Loucy (cell line): ENCODE measurements at regions not wholly inside any gene's neighbourhood (a gene's known extent, or its start where the extent isn't known, plus 50 kb on each side); places are given as distances from the start of the nearest gene placed in this dataset.

Source experiments
- H2AFZ ChIP-seq: fragments of 200-600 bp; sonication (generic); 2 replicates; pipeline ENCODE4 v1.6.0; 2016; ENCODE audit warnings: antibody characterized with exemption, mild to moderate bottlenecking, low read length, moderate library complexity
- H3F3A ChIP-seq: fragments of 200-600 bp; 2 replicates; pipeline ENCODE4 v1.6.0; 2016; ENCODE audit warnings: antibody characterized with exemption, low read depth, mild to moderate bottlenecking
- H3K27me3 ChIP-seq: fragments of 200-600 bp; sonication (generic); 2 replicates; pipeline ENCODE4 v1.6.1; 2014; ENCODE audit warnings: low read length, mild to moderate bottlenecking; ENCODE audit not compliant: insufficient read depth, poor library complexity, severe bottlenecking
- H3K36me3 ChIP-seq: fragments of 200-600 bp; sonication (generic); 2 replicates; pipeline ENCODE4 v1.6.1; 2016; ENCODE audit warnings: low read length; ENCODE audit not compliant: insufficient read depth
- H3K4me1 ChIP-seq: fragments of 200-600 bp; sonication (generic); 2 replicates; pipeline ENCODE4 v1.5.1; 2014; ENCODE audit warnings: low read length, mild to moderate bottlenecking; ENCODE audit not compliant: insufficient read depth, poor library complexity, severe bottlenecking
- H3K4me2 ChIP-seq: fragments of 200-600 bp; sonication (generic); 2 replicates; pipeline ENCODE4 v1.6.0; 2014; ENCODE audit warnings: antibody characterized with exemption, low read length, low read depth, mild to moderate bottlenecking; ENCODE audit not compliant: poor library complexity, severe bottlenecking
- H3K4me3 ChIP-seq: fragments of 200-600 bp; sonication (generic); 2 replicates; pipeline ENCODE4 v1.5.1; 2014; ENCODE audit warnings: low read length, mild to moderate bottlenecking, mixed read lengths; ENCODE audit not compliant: poor library complexity, severe bottlenecking
- H3K79me2 ChIP-seq: fragments of 200-600 bp; sonication (generic); 2 replicates; pipeline ENCODE4 v1.6.1; 2014; ENCODE audit warnings: low read length; ENCODE audit not compliant: insufficient read depth
- H3K9ac ChIP-seq: fragments of 200-600 bp; sonication (generic); 2 replicates; pipeline ENCODE4 v1.6.0; 2014; ENCODE audit warnings: mild to moderate bottlenecking, low read depth, low read length, moderate library complexity; ENCODE audit not compliant: poor library complexity, severe bottlenecking
- H3K9me2 ChIP-seq: fragments of 200-600 bp; sonication (generic); replicated peaks from 2 replicates; pipeline ENCODE4 v1.6.1; 2016; ENCODE audit warnings: low read depth, low read length, mixed read lengths
- H3K9me3 ChIP-seq: fragments of 200-600 bp; sonication (generic); 2 replicates; pipeline ENCODE4 v1.6.1; 2014; ENCODE audit warnings: mild to moderate bottlenecking, antibody characterized with exemption, low read length, low read depth; ENCODE audit not compliant: insufficient read depth
- H4K20me1 ChIP-seq: fragments of 200-600 bp; sonication (generic); 2 replicates; pipeline ENCODE4 v1.6.0; 2014; ENCODE audit warnings: antibody characterized with exemption, low read length, mild to moderate bottlenecking; ENCODE audit not compliant: insufficient read depth, poor library complexity, severe bottlenecking
- CTCF ChIP-seq: fragments of 200-600 bp; sonication (generic); conservative IDR thresholded peaks from 2 replicates; pipeline ENCODE4 v1.5.1; 2014; ENCODE audit warnings: mild to moderate bottlenecking, antibody characterized with exemption, low read length
- EZH2phosphoT487 ChIP-seq: fragments of 200-600 bp; IDR thresholded peaks from 2 replicates; pipeline ENCODE4 v1.6.1; 2018; ENCODE audit warnings: antibody characterized with exemption, mild to moderate bottlenecking, moderate library complexity, borderline replicate concordance

GRCh38 chr7:94115316-94115715 lies 111.2 kb upstream of the BET1 start:
- no peak overlapping the region for H3K9ac ChIP-seq
- no peaks in the 10 kb centered on the region for H3K9me3 ChIP-seq
- TF ChIP-seq EZH2phosphoT487 = no peak
- TF ChIP-seq CTCF = no peak
- no peaks in the 10 kb centered on the region for H3K79me2 ChIP-seq
- H2AFZ ChIP-seq = no peak overlapping the region
- H3K9me2 ChIP-seq = no peaks in the 10 kb centered on the region
- H3F3A ChIP-seq = no peaks in the 10 kb centered on the region
- no peaks in the 10 kb centered on the region for H3K4me1 ChIP-seq
- H4K20me1 ChIP-seq = no peaks in the 10 kb centered on the region
- H3K27me3 ChIP-seq = no peaks in the 10 kb centered on the region
- no peak overlapping the region for H3K4me2 ChIP-seq
- H3K36me3 ChIP-seq = no peaks in the 10 kb centered on the region
- H3K4me3 ChIP-seq = no peak overlapping the region

GRCh38 chr7:94123136-94123535 lies 119.0 kb upstream of the BET1 start:
- Histone ChIP-seq H3K4me1 (no peaks in the 10 kb centered on the region), H3K9ac (no peak overlapping the region), H3K4me3 (no peak overlapping the region), H3K9me3 (no peaks in the 10 kb centered on the region), H3F3A (no peaks in the 10 kb centered on the region), H3K36me3 (no peaks in the 10 kb centered on the region), H3K4me2 (no peak overlapping the region), H3K79me2 (no peaks in the 10 kb centered on the region), H4K20me1 (no peaks in the 10 kb centered on the region), H3K27me3 (peaks cover 20% of the 10 kb centered on the region), H3K9me2 (no peaks in the 10 kb centered on the region), H2AFZ (no peak overlapping the region)
- TF ChIP-seq CTCF = no peak
- no peak for TF ChIP-seq EZH2phosphoT487

- Histone ChIP-seq H4K20me1 (no peaks in the 10 kb centered on the region), H3K4me1 (no peaks in the 10 kb centered on the region), H3K27me3 (peaks cover 15% of the 10 kb centered on the region), H3K79me2 (no peaks in the 10 kb centered on the region), H3K36me3 (no peaks in the 10 kb centered on the region), H3K4me3 (no peak overlapping the region), H3K9me3 (no peaks in the 10 kb centered on the region), H2AFZ (no peak overlapping the region), H3K9ac (no peak overlapping the region), H3K9me2 (no peaks in the 10 kb centered on the region), H3K4me2 (no peak overlapping the region), H3F3A (no peaks in the 10 kb centered on the region)
- TF ChIP-seq EZH2phosphoT487 (no peak), CTCF (no peak)
Measured at GRCh38 chr7:94127026-94127425, 122.9 kb upstream of the BET1 start.
